HG03135 (cell line): ENCODE measurements at regions not wholly inside any gene's neighbourhood (a gene's known extent, or its start where the extent isn't known, plus 50 kb on each side); places are given as distances from the start of the nearest gene placed in this dataset.

Source experiments
- ATAC-seq: cut with Tn5 transposase; IDR thresholded peaks from one replicate; pipeline ENCODE4 v1.9.1; 2021; ENCODE audit warnings: mild to moderate bottlenecking, moderate library complexity; ENCODE audit not compliant: unreplicated experiment

GRCh38 chr17:71301063-71301462 lies 819.8 kb upstream of the SOX9 start:
- ATAC-seq: no peak

GRCh38 chr17:71302721-71303549 lies 817.9 kb upstream of the SOX9 start:
- no peak for ATAC-seq

GRCh38 chr17:71304498-71305158 lies 816.2 kb upstream of the SOX9 start:
- no peak for ATAC-seq

- ATAC-seq: no peak
Observed at GRCh38 chr17:71313866-71314265, 807.0 kb upstream of the SOX9 start.

- no peak for ATAC-seq
Observed at GRCh38 chr17:71315568-71315967, 805.3 kb upstream of the SOX9 start.

GRCh38 chr17:71316176-71316897 lies 804.5 kb upstream of the SOX9 start:
- ATAC-seq: no peak

GRCh38 chr17:71320009-71320796 lies 800.6 kb upstream of the SOX9 start:
- no peak for ATAC-seq

GRCh38 chr17:71325117-71325516 lies 795.7 kb upstream of the SOX9 start:
- ATAC-seq: no peak

- no peak for ATAC-seq
Observed at GRCh38 chr17:71325886-71326285, 794.9 kb upstream of the SOX9 start.

- ATAC-seq: no peak
Observed at GRCh38 chr17:71327376-71328059, 793.3 kb upstream of the SOX9 start.

GRCh38 chr17:71329310-71330098 lies 791.3 kb upstream of the SOX9 start:
- no peak for ATAC-seq

GRCh38 chr17:71330099-71330375 lies 790.8 kb upstream of the SOX9 start:
- no peak for ATAC-seq

- no peak for ATAC-seq
Observed at GRCh38 chr17:71331754-71332325, 789.0 kb upstream of the SOX9 start.

- no peak for ATAC-seq
Observed at GRCh38 chr17:71334048-71334751, 786.6 kb upstream of the SOX9 start.

- ATAC-seq: no peak
Observed at GRCh38 chr17:71335212-71335611, 785.6 kb upstream of the SOX9 start.

- ATAC-seq: no peak
Observed at GRCh38 chr17:71337938-71338337, 782.9 kb upstream of the SOX9 start.

- ATAC-seq: no peak
Observed at GRCh38 chr17:71338396-71338795, 782.4 kb upstream of the SOX9 start.

- ATAC-seq: no peak
Observed at GRCh38 chr17:71339206-71339605, 781.6 kb upstream of the SOX9 start.

GRCh38 chr17:71342737-71343136 lies 778.1 kb upstream of the SOX9 start:
- no peak for ATAC-seq
